ENCODE measurements at regions not wholly inside any gene's neighbourhood (a gene's known extent, or its start where the extent isn't known, plus 50 kb on each side); places are given as distances from the start of the nearest gene placed in this dataset.

GRCh38 chr2:204470178-204470620 is 75.1 kb upstream of the PARD3B start:
- TF ChIP-seq, protein P1, sequence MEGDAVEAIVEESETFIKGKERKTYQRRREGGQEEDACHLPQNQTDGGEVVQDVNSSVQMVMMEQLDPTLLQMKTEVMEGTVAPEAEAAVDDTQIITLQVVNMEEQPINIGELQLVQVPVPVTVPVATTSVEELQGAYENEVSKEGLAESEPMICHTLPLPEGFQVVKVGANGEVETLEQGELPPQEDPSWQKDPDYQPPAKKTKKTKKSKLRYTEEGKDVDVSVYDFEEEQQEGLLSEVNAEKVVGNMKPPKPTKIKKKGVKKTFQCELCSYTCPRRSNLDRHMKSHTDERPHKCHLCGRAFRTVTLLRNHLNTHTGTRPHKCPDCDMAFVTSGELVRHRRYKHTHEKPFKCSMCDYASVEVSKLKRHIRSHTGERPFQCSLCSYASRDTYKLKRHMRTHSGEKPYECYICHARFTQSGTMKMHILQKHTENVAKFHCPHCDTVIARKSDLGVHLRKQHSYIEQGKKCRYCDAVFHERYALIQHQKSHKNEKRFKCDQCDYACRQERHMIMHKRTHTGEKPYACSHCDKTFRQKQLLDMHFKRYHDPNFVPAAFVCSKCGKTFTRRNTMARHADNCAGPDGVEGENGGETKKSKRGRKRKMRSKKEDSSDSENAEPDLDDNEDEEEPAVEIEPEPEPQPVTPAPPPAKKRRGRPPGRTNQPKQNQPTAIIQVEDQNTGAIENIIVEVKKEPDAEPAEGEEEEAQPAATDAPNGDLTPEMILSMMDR (IDR thresholded peaks at IDR 0.05), result no peak
- no peak for TF ChIP-seq POLR2A (IDR thresholded peaks at IDR 0.05)
